Vagina (tissue), 2 donors: ENCODE measurements at regions not wholly inside any gene's neighbourhood (a gene's known extent, or its start where the extent isn't known, plus 50 kb on each side); places are given as distances from the start of the nearest gene placed in this dataset.

Source experiments
- POLR2A ChIP-seq, 2 donors: fragments of 450-650 bp; IDR thresholded peaks; one replicate each; pipeline ENCODE4 v1.6.1; 2017; ENCODE audit warnings: antibody characterized with exemption in 2 of 2, mild to moderate bottlenecking in 2 of 2, moderate library complexity in 2 of 2
- POLR2AphosphoS5 ChIP-seq, 2 donors: sonication (generic); formaldehyde crosslinking; IDR thresholded peaks; one replicate each; pipeline ENCODE4 v1.9.0; 2017; ENCODE audit warnings: antibody characterized with exemption in 2 of 2, mild to moderate bottlenecking in 2 of 2, low read depth in 1 of 2; ENCODE audit not compliant: insufficient read depth in 1 of 2
- TF ChIP-seq, protein P1 (sequence below), 3 experiments: fragments of 450-650 bp in 2 of 3; fragments of 200-600 bp in 1 of 3; sonication (generic) in 1 of 3; IDR thresholded peaks; one replicate each; pipeline ENCODE4 v1.5.1; 2017 to 2019; ENCODE audit warnings: antibody characterized with exemption in 3 of 3, mild to moderate bottlenecking in 2 of 3, moderate library complexity in 2 of 3

DNA sequence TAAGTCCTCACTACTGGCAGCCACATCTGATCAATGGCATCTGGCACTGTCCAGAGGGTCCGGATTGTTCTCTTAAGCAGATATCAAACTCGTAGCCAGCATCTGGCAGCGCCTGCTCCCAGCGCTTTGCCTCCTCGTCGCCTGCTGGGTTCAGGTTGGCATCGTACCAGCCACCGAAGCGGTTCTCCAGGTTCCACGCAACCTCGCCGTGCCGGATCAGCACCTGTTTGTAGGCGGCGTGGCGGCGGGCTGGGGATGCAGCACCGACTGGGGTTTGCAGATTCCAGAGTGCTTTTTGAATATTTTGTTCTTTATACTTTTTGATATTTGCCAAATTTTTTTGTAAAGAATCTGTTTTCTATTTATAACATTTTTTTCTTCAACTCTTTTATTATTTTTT is 111.6 kb downstream of the NR2F2 start:
- TF ChIP-seq, protein P1, sequence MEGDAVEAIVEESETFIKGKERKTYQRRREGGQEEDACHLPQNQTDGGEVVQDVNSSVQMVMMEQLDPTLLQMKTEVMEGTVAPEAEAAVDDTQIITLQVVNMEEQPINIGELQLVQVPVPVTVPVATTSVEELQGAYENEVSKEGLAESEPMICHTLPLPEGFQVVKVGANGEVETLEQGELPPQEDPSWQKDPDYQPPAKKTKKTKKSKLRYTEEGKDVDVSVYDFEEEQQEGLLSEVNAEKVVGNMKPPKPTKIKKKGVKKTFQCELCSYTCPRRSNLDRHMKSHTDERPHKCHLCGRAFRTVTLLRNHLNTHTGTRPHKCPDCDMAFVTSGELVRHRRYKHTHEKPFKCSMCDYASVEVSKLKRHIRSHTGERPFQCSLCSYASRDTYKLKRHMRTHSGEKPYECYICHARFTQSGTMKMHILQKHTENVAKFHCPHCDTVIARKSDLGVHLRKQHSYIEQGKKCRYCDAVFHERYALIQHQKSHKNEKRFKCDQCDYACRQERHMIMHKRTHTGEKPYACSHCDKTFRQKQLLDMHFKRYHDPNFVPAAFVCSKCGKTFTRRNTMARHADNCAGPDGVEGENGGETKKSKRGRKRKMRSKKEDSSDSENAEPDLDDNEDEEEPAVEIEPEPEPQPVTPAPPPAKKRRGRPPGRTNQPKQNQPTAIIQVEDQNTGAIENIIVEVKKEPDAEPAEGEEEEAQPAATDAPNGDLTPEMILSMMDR (IDR thresholded peaks at IDR 0.05): no peak
- TF ChIP-seq POLR2AphosphoS5 (IDR thresholded peaks at IDR 0.05; ENCODE audit: insufficient read depth in 1 of 2, low read depth in 1 of 2) (no peak), POLR2A (IDR thresholded peaks at IDR 0.05) (no peak)
